ENCODE measurements at regions not wholly inside any gene's neighbourhood (a gene's known extent, or its start where the extent isn't known, plus 50 kb on each side); places are given as distances from the start of the nearest gene placed in this dataset.

DNA sequence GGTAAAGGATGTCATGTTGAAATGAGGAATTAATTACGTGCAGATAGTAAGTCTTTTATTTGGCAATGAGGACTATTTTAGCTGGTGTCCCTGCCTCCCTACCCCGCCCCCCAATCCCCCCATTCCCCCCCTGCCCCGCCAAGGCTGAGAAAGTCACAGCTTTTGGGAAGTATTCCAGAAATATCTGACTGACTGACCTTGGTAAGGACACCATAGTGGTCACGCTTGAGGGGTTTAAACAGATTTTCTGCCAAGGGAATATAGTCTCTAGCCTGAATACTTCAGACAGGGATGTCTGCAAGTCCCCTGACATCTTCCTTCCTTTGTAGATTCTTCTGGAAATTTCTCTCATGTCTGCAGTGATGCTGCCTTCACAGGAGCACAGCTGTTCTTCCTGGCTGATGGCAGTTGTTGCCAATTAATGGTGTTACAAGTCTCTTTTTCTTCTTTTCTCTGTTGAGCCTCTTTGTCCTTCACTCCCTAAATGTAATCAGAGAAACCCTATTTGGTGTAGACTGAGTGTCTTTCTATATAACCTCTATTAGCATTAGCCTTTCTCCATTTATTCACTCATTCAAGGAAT, 53.7 kb upstream of the MGAT5 start:
- TF ChIP-seq CTCF (IDR thresholded peaks at IDR 0.05), result no peak

DNA sequence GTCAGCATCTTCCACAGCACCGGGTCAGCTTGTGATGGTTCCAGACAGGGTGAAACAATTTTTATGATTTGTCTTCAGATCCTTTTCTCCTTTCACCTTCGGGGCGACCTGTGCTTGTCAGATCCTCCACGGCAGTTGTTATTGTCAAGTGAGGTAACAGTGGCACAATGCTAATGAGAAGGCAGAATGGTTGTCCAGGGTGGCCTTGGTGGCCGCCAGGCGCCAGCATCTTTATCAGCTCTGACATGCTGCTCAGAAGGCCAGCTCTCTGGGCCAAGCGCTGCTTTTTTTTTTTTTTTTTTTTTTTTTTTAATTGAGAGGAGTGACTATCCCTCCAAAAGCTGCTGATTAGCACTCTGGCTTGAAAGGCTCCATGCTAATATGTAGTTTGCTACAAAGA, 52.3 kb upstream of the MGAT5 start:
- no peak for TF ChIP-seq CTCF (IDR thresholded peaks at IDR 0.05)

- no peak for TF ChIP-seq CTCF (IDR thresholded peaks at IDR 0.05)
Observed at GRCh38 chr2:134202371-134202770, 51.5 kb upstream of the MGAT5 start.

DNA sequence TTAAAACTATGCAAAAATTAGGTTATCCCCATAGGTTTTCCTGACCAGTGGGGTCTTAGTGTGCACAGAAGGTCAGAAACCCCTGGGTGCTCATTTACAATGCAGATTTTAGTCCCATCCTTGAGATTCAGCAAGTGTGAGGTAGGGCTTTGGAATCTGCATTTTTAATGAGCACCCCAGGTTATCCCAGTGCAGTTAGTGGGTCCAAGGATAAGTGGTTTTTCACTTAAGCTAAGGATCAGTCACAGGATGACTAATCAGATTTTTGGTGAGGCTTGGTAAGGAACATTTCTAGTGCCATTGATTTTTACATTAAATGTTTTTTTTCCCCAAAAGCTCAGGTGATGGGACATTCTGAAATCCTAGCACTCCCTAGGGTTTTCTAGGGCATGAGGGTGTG, 50.7 kb upstream of the MGAT5 start:
- TF ChIP-seq CTCF (IDR thresholded peaks at IDR 0.05), result no peak
